ENCODE measurements at regions not wholly inside any gene's neighbourhood (a gene's known extent, or its start where the extent isn't known, plus 50 kb on each side); places are given as distances from the start of the nearest gene placed in this dataset.

DNA sequence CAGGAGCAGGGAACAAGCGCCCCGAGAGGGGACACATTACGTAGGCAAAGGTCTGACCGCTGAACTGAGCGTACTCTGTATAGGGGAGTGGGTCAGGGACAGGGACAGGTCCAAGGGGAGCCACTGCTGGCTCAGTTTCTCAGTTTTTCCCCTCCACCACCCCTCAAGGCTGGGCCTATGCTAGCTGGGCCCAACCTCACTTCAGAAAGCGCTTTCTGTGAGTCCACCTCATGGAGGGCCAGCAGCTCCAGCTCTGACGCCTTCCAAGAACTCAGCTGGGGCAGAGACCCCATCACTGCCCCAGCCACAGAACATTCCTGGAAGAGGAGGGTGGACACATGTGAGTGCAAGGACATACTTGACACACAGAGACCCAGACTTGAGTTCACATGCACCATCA, 242.0 kb downstream of the FOXD2 start:
- no peak for DNase-seq
- no peaks in the 10 kb centered on the region for H3K9me2 ChIP-seq (ENCODE audit: insufficient read depth)
- TF ChIP-seq, protein P1, sequence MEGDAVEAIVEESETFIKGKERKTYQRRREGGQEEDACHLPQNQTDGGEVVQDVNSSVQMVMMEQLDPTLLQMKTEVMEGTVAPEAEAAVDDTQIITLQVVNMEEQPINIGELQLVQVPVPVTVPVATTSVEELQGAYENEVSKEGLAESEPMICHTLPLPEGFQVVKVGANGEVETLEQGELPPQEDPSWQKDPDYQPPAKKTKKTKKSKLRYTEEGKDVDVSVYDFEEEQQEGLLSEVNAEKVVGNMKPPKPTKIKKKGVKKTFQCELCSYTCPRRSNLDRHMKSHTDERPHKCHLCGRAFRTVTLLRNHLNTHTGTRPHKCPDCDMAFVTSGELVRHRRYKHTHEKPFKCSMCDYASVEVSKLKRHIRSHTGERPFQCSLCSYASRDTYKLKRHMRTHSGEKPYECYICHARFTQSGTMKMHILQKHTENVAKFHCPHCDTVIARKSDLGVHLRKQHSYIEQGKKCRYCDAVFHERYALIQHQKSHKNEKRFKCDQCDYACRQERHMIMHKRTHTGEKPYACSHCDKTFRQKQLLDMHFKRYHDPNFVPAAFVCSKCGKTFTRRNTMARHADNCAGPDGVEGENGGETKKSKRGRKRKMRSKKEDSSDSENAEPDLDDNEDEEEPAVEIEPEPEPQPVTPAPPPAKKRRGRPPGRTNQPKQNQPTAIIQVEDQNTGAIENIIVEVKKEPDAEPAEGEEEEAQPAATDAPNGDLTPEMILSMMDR (conservative IDR thresholded peaks at IDR 0.05) = no peak
- H3K4me1 ChIP-seq (replicated peaks; ENCODE audit: insufficient read depth) = 0 out of 2 replicates have a peak, but pooled peaks cover 2% of the 10 kb centered on the region
- H2AFZ ChIP-seq = no peak overlapping the region
- no TSS peak for BruUV-seq (replicated peaks)
- ChIA-PET POLR2A (ENCODE audit: unreplicated experiment) (no interaction called here), CTCF (no interaction called here)
- no peaks in the 10 kb centered on the region for H3F3A ChIP-seq (ENCODE audit: insufficient read depth, low read depth)
- H3K36me3 ChIP-seq (ENCODE audit: low read depth) = no peaks in the 10 kb centered on the region
- no peak overlapping the region for H3K27ac ChIP-seq
- no peaks in the 10 kb centered on the region for H3K9me3 ChIP-seq (ENCODE audit: insufficient read depth, low read depth)
- H3K4me2 ChIP-seq = no peak overlapping the region
- H3K4me3 ChIP-seq = no peak overlapping the region
- H4K20me1 ChIP-seq (ENCODE audit: insufficient read depth) = no peaks in the 10 kb centered on the region
- H3K79me2 ChIP-seq (ENCODE audit: low read depth) = no peaks in the 10 kb centered on the region
- H3K27me3 ChIP-seq (ENCODE audit: insufficient read depth, low read depth) = no peaks in the 10 kb centered on the region
- intact Hi-C loops (cut with micrococcal nuclease; ENCODE audit: unreplicated experiment) = no loop called here

DNA sequence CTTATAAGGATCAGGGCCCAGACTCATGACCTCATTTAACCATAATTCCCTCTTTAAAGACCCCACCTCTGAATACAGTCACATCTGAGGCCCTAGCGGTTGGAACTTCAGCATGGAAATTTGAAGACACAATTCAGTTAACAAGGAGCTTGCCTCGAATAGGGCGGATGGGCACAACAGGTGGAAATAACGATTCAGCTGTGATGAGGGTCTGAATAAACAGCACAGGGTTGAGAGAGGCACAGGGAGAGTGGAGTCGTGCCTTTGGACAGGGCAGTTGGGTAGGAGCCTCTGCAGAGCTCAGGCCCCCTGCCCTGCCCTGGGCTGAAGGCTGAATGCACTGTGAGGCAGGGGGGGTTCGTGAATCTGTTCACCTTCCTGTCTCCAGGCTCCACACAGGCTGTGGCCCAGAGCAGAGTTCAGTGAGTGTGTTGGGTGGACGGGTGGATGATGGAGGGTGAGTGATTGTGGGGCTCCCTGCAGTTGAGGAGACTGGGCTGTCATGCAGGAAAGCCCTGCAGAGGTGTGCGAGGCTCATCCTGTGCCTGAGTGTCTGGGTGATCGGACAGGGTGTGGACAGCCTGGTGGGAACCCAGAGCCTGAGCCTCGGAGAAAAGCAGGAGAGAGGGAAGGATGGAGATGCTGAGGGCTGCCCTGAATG, 243.1 kb downstream of the FOXD2 start:
- POLR2A ChIA-PET (ENCODE audit: unreplicated experiment) = no interaction called here
- intact Hi-C loops (cut with micrococcal nuclease; ENCODE audit: unreplicated experiment) = no loop called here
- H3K4me2 ChIP-seq = no peak overlapping the region
- 0 out of 2 replicates have a peak, but pooled peaks cover 6% of the 10 kb centered on the region for H3K4me1 ChIP-seq (replicated peaks; ENCODE audit: insufficient read depth)
- no peaks in the 10 kb centered on the region for H3K9me2 ChIP-seq (ENCODE audit: insufficient read depth)
- H2AFZ ChIP-seq = no peak overlapping the region
- CTCF ChIA-PET = no interaction called here
- H4K20me1 ChIP-seq (ENCODE audit: insufficient read depth) = no peaks in the 10 kb centered on the region
- no peak overlapping the region for H3K27ac ChIP-seq
- no peak for DNase-seq
- H3K27me3 ChIP-seq (ENCODE audit: insufficient read depth, low read depth) = no peaks in the 10 kb centered on the region
- H3K4me3 ChIP-seq = no peak overlapping the region
- H3K9me3 ChIP-seq (ENCODE audit: insufficient read depth, low read depth) = no peaks in the 10 kb centered on the region
- TF ChIP-seq EZH2 (IDR thresholded peaks at IDR 0.05; ENCODE audit: low read depth) = no peak
- TF ChIP-seq, protein P1 (conservative IDR thresholded peaks at IDR 0.05) = no peak
- BruUV-seq (replicated peaks) = no TSS peak
- H3K36me3 ChIP-seq (ENCODE audit: low read depth) = no peaks in the 10 kb centered on the region
- no peaks in the 10 kb centered on the region for H3K79me2 ChIP-seq (ENCODE audit: low read depth)
- no peaks in the 10 kb centered on the region; the same call in 1 of the 2 replicates for H3F3A ChIP-seq (ENCODE audit: insufficient read depth, low read depth)

DNA sequence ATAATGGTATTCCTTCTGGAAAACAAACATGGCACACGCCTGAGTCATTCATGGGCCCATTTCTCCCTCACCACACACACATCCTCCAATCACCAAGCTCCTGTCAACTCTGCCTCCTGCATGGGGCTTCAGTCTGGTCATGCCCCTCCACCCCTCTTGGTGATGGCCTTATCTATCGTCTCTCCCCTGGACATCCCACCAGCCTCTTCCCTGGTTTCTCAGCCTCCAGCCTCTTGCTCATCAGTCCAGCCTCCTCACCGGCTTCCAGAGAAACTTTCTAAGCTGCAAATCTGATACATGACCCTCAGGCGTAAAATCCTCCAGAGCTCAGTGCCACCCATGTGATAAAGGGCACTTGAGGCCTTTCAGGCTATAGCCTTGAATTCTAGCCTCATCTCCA, 243.9 kb downstream of the FOXD2 start:
- Histone ChIP-seq H4K20me1 (ENCODE audit: insufficient read depth) (no peaks in the 10 kb centered on the region), H3K9me3 (ENCODE audit: insufficient read depth, low read depth) (no peaks in the 10 kb centered on the region), H3K36me3 (ENCODE audit: low read depth) (no peaks in the 10 kb centered on the region), H3K79me2 (ENCODE audit: low read depth) (no peaks in the 10 kb centered on the region), H3K27me3 (ENCODE audit: insufficient read depth, low read depth) (no peaks in the 10 kb centered on the region), H3F3A (ENCODE audit: insufficient read depth, low read depth) (no peaks in the 10 kb centered on the region; the same call in 1 of the 2 replicates), H3K27ac (no peak overlapping the region), H2AFZ (no peak overlapping the region), H3K4me1 (replicated peaks; ENCODE audit: insufficient read depth) (0 out of 2 replicates have a peak, but pooled peaks cover 6% of the 10 kb centered on the region), H3K4me2 (no peak overlapping the region), H3K4me3 (no peak overlapping the region), H3K9me2 (ENCODE audit: insufficient read depth) (no peaks in the 10 kb centered on the region)
- DNase-seq = no peak
- intact Hi-C loops (cut with micrococcal nuclease; ENCODE audit: unreplicated experiment) = no loop called here
- BruUV-seq (replicated peaks) = no TSS peak
- ChIA-PET POLR2A (ENCODE audit: unreplicated experiment) (no interaction called here), CTCF (no interaction called here)
- TF ChIP-seq, protein P1 (conservative IDR thresholded peaks at IDR 0.05) = no peak
- no peak for TF ChIP-seq EZH2 (IDR thresholded peaks at IDR 0.05; ENCODE audit: low read depth)
